Esophagus muscularis mucosa (tissue), 3 donors: ENCODE measurements at regions not wholly inside any gene's neighbourhood (a gene's known extent, or its start where the extent isn't known, plus 50 kb on each side); places are given as distances from the start of the nearest gene placed in this dataset.

Source experiments
- POLR2AphosphoS5 ChIP-seq, 2 donors: sonication (generic); formaldehyde crosslinking; IDR thresholded peaks; one replicate each; pipeline ENCODE4 v1.6.1; 2017; ENCODE audit warnings: antibody characterized with exemption in 2 of 2
- TF ChIP-seq, protein P1 (sequence below), 3 experiments: fragments of 200-600 bp in 2 of 3; fragments of 450-650 bp in 1 of 3; sonication (generic) in 2 of 3; IDR thresholded peaks; one replicate each; pipeline ENCODE4 v1.5.1; 2017 to 2019; ENCODE audit warnings: antibody characterized with exemption in 3 of 3, mild to moderate bottlenecking in 2 of 3, moderate library complexity in 1 of 3

DNA sequence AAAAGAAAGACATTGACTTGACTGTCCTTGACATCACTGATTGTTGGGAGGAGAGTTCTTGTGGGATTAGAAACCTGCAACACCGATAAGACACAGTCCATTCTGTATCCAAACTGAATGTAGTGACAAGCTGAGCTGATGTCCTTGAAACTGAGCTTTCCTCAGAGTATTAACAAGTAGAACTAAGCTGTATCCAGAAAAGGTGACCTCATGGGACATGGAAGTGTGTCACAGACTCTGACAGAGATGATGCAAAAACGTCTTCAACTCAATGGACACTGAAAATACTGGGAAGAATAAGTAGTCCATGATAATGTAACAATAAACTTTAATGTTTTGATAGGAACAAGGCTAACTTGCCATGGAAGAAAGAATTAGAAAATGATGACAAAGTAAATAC lies 690.1 kb downstream of the CDH18 start:
- no peak for TF ChIP-seq POLR2AphosphoS5 (IDR thresholded peaks at IDR 0.05)
- TF ChIP-seq, protein P1, sequence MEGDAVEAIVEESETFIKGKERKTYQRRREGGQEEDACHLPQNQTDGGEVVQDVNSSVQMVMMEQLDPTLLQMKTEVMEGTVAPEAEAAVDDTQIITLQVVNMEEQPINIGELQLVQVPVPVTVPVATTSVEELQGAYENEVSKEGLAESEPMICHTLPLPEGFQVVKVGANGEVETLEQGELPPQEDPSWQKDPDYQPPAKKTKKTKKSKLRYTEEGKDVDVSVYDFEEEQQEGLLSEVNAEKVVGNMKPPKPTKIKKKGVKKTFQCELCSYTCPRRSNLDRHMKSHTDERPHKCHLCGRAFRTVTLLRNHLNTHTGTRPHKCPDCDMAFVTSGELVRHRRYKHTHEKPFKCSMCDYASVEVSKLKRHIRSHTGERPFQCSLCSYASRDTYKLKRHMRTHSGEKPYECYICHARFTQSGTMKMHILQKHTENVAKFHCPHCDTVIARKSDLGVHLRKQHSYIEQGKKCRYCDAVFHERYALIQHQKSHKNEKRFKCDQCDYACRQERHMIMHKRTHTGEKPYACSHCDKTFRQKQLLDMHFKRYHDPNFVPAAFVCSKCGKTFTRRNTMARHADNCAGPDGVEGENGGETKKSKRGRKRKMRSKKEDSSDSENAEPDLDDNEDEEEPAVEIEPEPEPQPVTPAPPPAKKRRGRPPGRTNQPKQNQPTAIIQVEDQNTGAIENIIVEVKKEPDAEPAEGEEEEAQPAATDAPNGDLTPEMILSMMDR (IDR thresholded peaks at IDR 0.05): no peak
